Panc1 (cell line): ENCODE measurements at regions not wholly inside any gene's neighbourhood (a gene's known extent, or its start where the extent isn't known, plus 50 kb on each side); places are given as distances from the start of the nearest gene placed in this dataset.

Experiments
- ATAC-seq: fragments of 200-7000 bp; cut with Tn5 transposase; 2 replicates; pipeline ENCODE4 v1.9.1; 2020; ENCODE audit warnings: mild to moderate bottlenecking, moderate library complexity
- BruUV-seq: library from RNA; stranded (reverse); fragments of 400-500 nt; replicated peaks from 2 replicates; lab custom pipeline; 2021; lab: Mats Ljungman, UMichigan
- CTCF ChIA-PET: fragments of 300-600 bp; sonication (Branson Sonifier 250); formaldehyde crosslinking; loops from one replicate; lab custom pipeline; 2022; ENCODE audit warnings: antibody characterized with exemption; lab: Charles Lee
- POLR2A ChIA-PET: fragments of 300-600 bp; sonication (Branson Sonifier 250); formaldehyde crosslinking; loops from one replicate; lab custom pipeline; 2022; ENCODE audit warnings: antibody characterized with exemption; lab: Charles Lee
- DNase-seq: peaks from one replicate; pipeline ENCODE4 v3.0.0-alpha.2; 2010; ENCODE audit warnings: low read depth, low spot score
- H3K27ac ChIP-seq: 2 replicates; pipeline ENCODE4 v1.5.1; 2011; ENCODE audit warnings: mild to moderate bottlenecking, low read length, inconsistent platforms
- H3K27me3 ChIP-seq: fragments of 200-500 bp; sonication (Bioruptor generic); 2 replicates; pipeline ENCODE4 v1.6.0; 2014; ENCODE audit warnings: low read length, inconsistent platforms; ENCODE audit not compliant: control insufficient read depth, insufficient read depth
- H3K36me3 ChIP-seq: fragments of 200-500 bp; sonication (Bioruptor generic); 2 replicates; pipeline ENCODE4 v1.5.1; 2014; ENCODE audit warnings: inconsistent platforms, mild to moderate bottlenecking, low read length, moderate library complexity; ENCODE audit not compliant: control insufficient read depth, insufficient read depth
- H3K4me1 ChIP-seq: 2 replicates; pipeline ENCODE4 v1.5.1; 2011; ENCODE audit warnings: inconsistent platforms, mild to moderate bottlenecking, low read length, moderate library complexity; ENCODE audit not compliant: control insufficient read depth, insufficient read depth
- H3K4me3 ChIP-seq, 2 experiments: 2 replicates each; pipeline ENCODE4 v1.5.1; 2011 to 2012; ENCODE audit warnings: low read depth in 2 of 2, low read length in 2 of 2, mild to moderate bottlenecking in 2 of 2, inconsistent platforms in 1 of 2, moderate library complexity in 1 of 2
- H3K9me3 ChIP-seq: fragments of 200-500 bp; sonication (Bioruptor generic); 2 replicates; pipeline ENCODE4 v1.5.1; 2014; ENCODE audit warnings: low read depth, mild to moderate bottlenecking, inconsistent platforms, low read length, moderate library complexity; ENCODE audit not compliant: control insufficient read depth, insufficient read depth
- CTCF ChIP-seq: fragments of 450-650 bp; IDR thresholded peaks from 2 replicates; pipeline ENCODE4 v1.5.1; 2017; ENCODE audit warnings: mild to moderate bottlenecking
- POLR2AphosphoS5 ChIP-seq: IDR thresholded peaks from 2 replicates; pipeline ENCODE4 v1.6.1; 2012; ENCODE audit warnings: mild to moderate bottlenecking, low read depth, low read length, moderate library complexity
- REST ChIP-seq, 2 experiments: IDR thresholded peaks; 2 replicates each; pipeline ENCODE4 v1.6.1; 2011 to 2012; ENCODE audit warnings: low read depth in 2 of 2, control low read depth in 1 of 2, low read length in 1 of 2, mild to moderate bottlenecking in 1 of 2, moderate library complexity in 1 of 2; ENCODE audit not compliant: insufficient read depth in 1 of 2
- SIN3A ChIP-seq: IDR thresholded peaks from 2 replicates; pipeline ENCODE4 v1.6.1; 2012; ENCODE audit warnings: low read depth, mild to moderate bottlenecking, low read length, moderate library complexity, borderline replicate concordance; ENCODE audit not compliant: insufficient read depth
- TCF7L2 ChIP-seq: IDR thresholded peaks from 2 replicates; pipeline ENCODE4 v1.6.1; 2011; ENCODE audit warnings: mild to moderate bottlenecking, low read depth, low read length, inconsistent platforms
- in situ Hi-C: cut with HindIII; loops from 2 replicates; pipeline ENCODE4 v1.10.0; 2016; ENCODE audit warnings: low sequenced_read_pairs, low pct_unique_long_range_greater_than_20kb
- intact Hi-C: fragments of 100-400 bp; cut with micrococcal nuclease; formaldehyde crosslinking; loops from one replicate; pipeline ENCODE4 v1.10.0; 2022; ENCODE audit not compliant: unreplicated experiment

GRCh38 chr14:106665814-106666213 lies 1139.4 kb downstream of the TMEM121 start:
- Histone ChIP-seq H3K27me3 (no peaks in the 10 kb centered on the region), H3K9me3 (no peaks in the 10 kb centered on the region), H3K4me1 (no peaks in the 10 kb centered on the region), H3K27ac (no peak overlapping the region), H3K36me3 (no peaks in the 10 kb centered on the region), H3K4me3 (no peak overlapping the region)
- no peak for TF ChIP-seq TCF7L2
- TF ChIP-seq CTCF = no peak
- no peak for TF ChIP-seq REST (IDR thresholded peaks at IDR 0.05; ENCODE audit: insufficient read depth in 1 of 2, low read depth in 2 of 2, low read length in 1 of 2)
- TF ChIP-seq POLR2AphosphoS5 = no peak
- no peak for TF ChIP-seq SIN3A
- ATAC-seq (no peak), DNase-seq (no peak)
- ChIA-PET POLR2A (no interaction called here), CTCF (no interaction called here)
- in situ Hi-C loops (no loop called here), intact Hi-C loops (no loop called here)
- no TSS peak for BruUV-seq

- Histone ChIP-seq H3K36me3 (no peaks in the 10 kb centered on the region), H3K4me3 (no peak overlapping the region), H3K4me1 (no peaks in the 10 kb centered on the region), H3K9me3 (no peaks in the 10 kb centered on the region), H3K27ac (no peak overlapping the region), H3K27me3 (no peaks in the 10 kb centered on the region)
- TF ChIP-seq TCF7L2 (no peak), REST (IDR thresholded peaks at IDR 0.05; ENCODE audit: insufficient read depth in 1 of 2, low read depth in 2 of 2, low read length in 1 of 2) (no peak), SIN3A (no peak), POLR2AphosphoS5 (no peak), CTCF (no peak)
- intact Hi-C loops (no loop called here), in situ Hi-C loops (no loop called here)
- ATAC-seq = no peak
- ChIA-PET CTCF (no interaction called here), POLR2A (no interaction called here)
- DNase-seq = no peak
- BruUV-seq = no TSS peak
Observed at GRCh38 chr14:106666341-106666740, 1140.0 kb downstream of the TMEM121 start.
